ENCODE measurements at regions not wholly inside any gene's neighbourhood (a gene's known extent, or its start where the extent isn't known, plus 50 kb on each side); places are given as distances from the start of the nearest gene placed in this dataset.
"Not testable (repeated sequence)": the region's sequence is repeated elsewhere in the genome, so short reads cannot be mapped to it uniquely, and the experiment has no call there.

DNA sequence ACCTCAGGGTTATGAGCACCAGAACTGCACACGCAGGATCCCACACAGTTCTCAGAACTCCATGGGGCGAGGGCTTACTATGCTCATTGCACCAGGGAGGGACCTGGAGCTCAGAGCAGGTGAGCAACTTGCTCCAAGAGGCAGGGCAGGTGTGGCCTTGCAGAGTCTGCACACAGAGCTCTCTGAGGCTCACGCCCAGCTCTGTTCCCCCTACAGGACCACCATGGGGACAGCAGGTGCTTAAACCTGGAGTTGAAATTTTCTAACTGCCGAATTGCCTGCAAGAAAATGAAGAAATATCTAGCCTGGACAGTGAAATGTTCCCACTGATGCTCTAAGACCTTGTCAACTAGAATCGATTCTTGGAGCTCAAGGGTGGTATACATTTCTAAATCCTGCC is 49.9 kb upstream of the MSMB start:
- H3K36me3 ChIP-seq (ENCODE audit: low read depth); ATAC-seq (ENCODE audit: low read depth); H3K4me1 ChIP-seq (ENCODE audit: insufficient read depth, poor library complexity, severe bottlenecking); H3K9me3 ChIP-seq (ENCODE audit: severe bottlenecking); H3K27me3 ChIP-seq (ENCODE audit: insufficient read depth, poor library complexity, severe bottlenecking); H3K27ac ChIP-seq (ENCODE audit: poor library complexity, severe bottlenecking); H3K4me3 ChIP-seq (ENCODE audit: severe bottlenecking); DNase-seq (ENCODE audit: low spot score): not testable (repeated sequence)

DNA sequence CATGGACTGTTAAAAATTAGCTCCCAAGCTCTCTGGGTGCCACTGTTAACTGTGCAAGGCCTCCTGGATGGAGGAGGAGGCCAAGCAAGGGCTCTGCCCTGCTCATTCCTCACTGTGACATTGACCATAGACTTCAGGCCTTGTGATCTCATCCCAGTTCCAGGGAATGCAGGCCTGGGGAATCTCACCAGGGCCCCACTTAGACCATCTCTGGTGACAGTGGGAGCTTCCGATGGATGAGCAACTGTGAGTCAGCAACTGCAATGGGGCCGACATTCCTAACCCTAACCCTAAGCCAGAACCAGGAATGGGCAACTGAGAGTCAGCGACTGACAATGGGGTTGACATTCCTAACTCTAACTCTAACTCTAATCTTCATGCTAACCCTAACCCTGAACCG is 50.4 kb upstream of the MSMB start:
- Histone ChIP-seq H3K4me3 (ENCODE audit: severe bottlenecking) (no peak overlapping the region), H3K4me1 (ENCODE audit: insufficient read depth, poor library complexity, severe bottlenecking) (no peaks in the 10 kb centered on the region), H3K9me3 (ENCODE audit: severe bottlenecking) (no peaks in the 10 kb centered on the region), H3K27ac (ENCODE audit: poor library complexity, severe bottlenecking) (no peak overlapping the region), H3K27me3 (ENCODE audit: insufficient read depth, poor library complexity, severe bottlenecking) (no peaks in the 10 kb centered on the region), H3K36me3 (ENCODE audit: low read depth) (no peaks in the 10 kb centered on the region)
- no peak for TF ChIP-seq CTCF (IDR thresholded peaks at IDR 0.05; ENCODE audit: poor library complexity, severe bottlenecking)
- no peak for ATAC-seq (ENCODE audit: low read depth)
- DNase-seq (ENCODE audit: low spot score), result no peak

GRCh38 chr10:46096909-46097575 is 51.0 kb upstream of the MSMB start:
- no peak for TF ChIP-seq CTCF (IDR thresholded peaks at IDR 0.05; ENCODE audit: poor library complexity, severe bottlenecking)
- H3K9me3 ChIP-seq (ENCODE audit: severe bottlenecking), result no peaks in the 10 kb centered on the region
- no peaks in the 10 kb centered on the region for H3K27me3 ChIP-seq (ENCODE audit: insufficient read depth, poor library complexity, severe bottlenecking)
- no peak for DNase-seq (ENCODE audit: low spot score)
- H3K4me1 ChIP-seq (ENCODE audit: insufficient read depth, poor library complexity, severe bottlenecking), result no peaks in the 10 kb centered on the region
- no peak overlapping the region for H3K27ac ChIP-seq (ENCODE audit: poor library complexity, severe bottlenecking)
- 0 out of 3 replicates have a peak, but pooled peaks have one; percentile 20 for ATAC-seq (ENCODE audit: low read depth)
- H3K4me3 ChIP-seq (ENCODE audit: severe bottlenecking), result no peak overlapping the region
- H3K36me3 ChIP-seq (ENCODE audit: low read depth), result no peaks in the 10 kb centered on the region

- H3K4me1 ChIP-seq (ENCODE audit: insufficient read depth, poor library complexity, severe bottlenecking), result no peaks in the 10 kb centered on the region
- no peak overlapping the region for H3K27ac ChIP-seq (ENCODE audit: poor library complexity, severe bottlenecking)
These were observed 51.7 kb upstream of the MSMB start for GRCh38 chr10:46097576-46098317.

DNA sequence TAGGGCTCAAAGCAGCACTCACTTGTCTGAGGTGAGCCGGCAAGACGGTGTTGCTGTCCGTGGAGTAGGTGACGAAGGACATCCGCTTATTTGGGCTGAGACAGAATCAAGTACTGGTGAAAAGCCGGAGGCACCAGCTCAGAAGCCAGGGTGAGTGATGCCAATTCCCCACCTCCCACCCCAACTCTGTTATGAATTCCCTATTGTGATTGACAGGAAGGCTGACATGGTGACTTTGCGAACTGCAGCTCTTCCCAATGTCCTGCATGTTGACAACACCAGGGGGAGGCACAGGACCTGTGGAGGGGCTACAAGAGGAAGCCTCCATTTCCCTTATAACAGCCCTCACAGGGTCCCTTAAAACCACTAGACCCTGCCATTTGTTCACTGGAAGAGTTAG is 52.3 kb upstream of the MSMB start:
- Histone ChIP-seq H3K27ac (ENCODE audit: poor library complexity, severe bottlenecking) (no peak overlapping the region), H3K36me3 (ENCODE audit: low read depth) (no peaks in the 10 kb centered on the region), H3K4me1 (ENCODE audit: insufficient read depth, poor library complexity, severe bottlenecking) (no peaks in the 10 kb centered on the region), H3K9me3 (ENCODE audit: severe bottlenecking) (no peaks in the 10 kb centered on the region), H3K4me3 (ENCODE audit: severe bottlenecking) (no peak overlapping the region), H3K27me3 (ENCODE audit: insufficient read depth, poor library complexity, severe bottlenecking) (no peaks in the 10 kb centered on the region)
- DNase-seq (ENCODE audit: low spot score) (no peak), ATAC-seq (ENCODE audit: low read depth) (no peak)
- no peak for TF ChIP-seq CTCF (IDR thresholded peaks at IDR 0.05; ENCODE audit: poor library complexity, severe bottlenecking)

More at GRCh38 chr10:46097576-46098317, 51.7 kb upstream of the MSMB start:
- Histone ChIP-seq H3K27me3 (ENCODE audit: insufficient read depth, poor library complexity, severe bottlenecking) (no peaks in the 10 kb centered on the region), H3K4me3 (ENCODE audit: severe bottlenecking) (no peak overlapping the region), H3K9me3 (ENCODE audit: severe bottlenecking) (no peaks in the 10 kb centered on the region), H3K36me3 (ENCODE audit: low read depth) (no peaks in the 10 kb centered on the region)
- DNase-seq (ENCODE audit: low spot score), result no peak
- TF ChIP-seq CTCF (IDR thresholded peaks at IDR 0.05; ENCODE audit: poor library complexity, severe bottlenecking), result no peak
- ATAC-seq (ENCODE audit: low read depth), result no peak

DNA sequence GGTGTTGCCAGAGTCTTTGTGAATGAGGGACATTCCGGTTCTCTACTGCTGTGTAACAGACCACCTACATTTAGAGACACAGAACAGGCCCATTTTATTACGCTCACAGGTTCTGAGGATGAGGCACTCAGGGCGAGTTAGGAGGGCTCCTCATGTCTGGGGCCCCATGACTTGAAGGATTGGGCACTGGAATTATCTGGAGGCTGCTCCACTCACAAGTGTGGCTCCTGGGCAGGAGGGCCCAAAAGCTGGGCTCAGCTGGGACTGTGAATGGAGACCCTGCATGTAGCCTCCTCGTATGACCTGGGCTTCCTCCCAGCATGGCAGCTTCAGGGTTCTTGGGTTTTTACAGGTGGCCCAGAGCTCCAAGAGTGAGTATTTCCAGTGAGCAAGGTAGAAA is 52.9 kb upstream of the MSMB start:
- not testable (repeated sequence) for H3K36me3 ChIP-seq (ENCODE audit: low read depth); H3K27ac ChIP-seq (ENCODE audit: poor library complexity, severe bottlenecking); H3K4me1 ChIP-seq (ENCODE audit: insufficient read depth, poor library complexity, severe bottlenecking); H3K27me3 ChIP-seq (ENCODE audit: insufficient read depth, poor library complexity, severe bottlenecking); H3K4me3 ChIP-seq (ENCODE audit: severe bottlenecking); DNase-seq (ENCODE audit: low spot score); ATAC-seq (ENCODE audit: low read depth); H3K9me3 ChIP-seq (ENCODE audit: severe bottlenecking)
